NCI-H1105 (cell line): ENCODE measurements at regions not wholly inside any gene's neighbourhood (a gene's known extent, or its start where the extent isn't known, plus 50 kb on each side); places are given as distances from the start of the nearest gene placed in this dataset.
"Not testable (repeated sequence)": the region's sequence is repeated elsewhere in the genome, so short reads cannot be mapped to it uniquely, and the experiment has no call there.

Experiments used
- DNase-seq: peaks from one replicate; lab custom pipeline; 2025; lab: John Stamatoyannopoulos, UW

- no peak for DNase-seq
Observed at GRCh38 chr13:76014406-76015318, 378.5 kb downstream of the LMO7 start.

DNA sequence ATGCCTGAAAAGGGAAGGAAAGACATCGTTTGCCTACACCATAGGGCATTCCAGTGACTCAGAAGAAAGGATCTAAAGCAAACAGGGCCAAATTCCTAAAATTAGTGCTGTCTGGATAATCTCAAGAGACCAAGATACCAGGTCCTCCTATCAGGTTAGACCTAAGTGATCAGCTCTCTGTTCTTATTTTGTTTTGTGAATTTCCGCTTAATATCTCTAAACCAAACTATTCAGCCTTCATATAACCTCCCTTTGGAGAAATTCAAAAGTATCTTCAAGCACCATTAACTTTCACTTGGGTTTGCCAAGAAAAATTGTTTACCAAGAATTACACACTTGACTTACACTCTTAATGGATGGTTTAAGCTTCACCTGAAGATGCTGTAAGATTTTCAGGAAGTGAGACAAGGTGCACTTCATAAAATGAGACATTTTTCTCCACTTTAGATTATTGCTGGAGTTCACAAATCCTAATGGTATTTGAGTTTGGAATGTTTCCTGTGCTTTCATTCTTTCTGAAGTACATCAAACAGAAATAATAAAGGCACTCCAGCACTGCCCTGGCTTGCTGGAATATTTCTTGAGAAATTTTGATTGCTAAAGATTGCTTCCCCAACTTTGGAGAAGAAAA is 376.1 kb downstream of the LMO7 start:
- DNase-seq, result no peak

- DNase-seq, result no peak
Observed at GRCh38 chr13:76009267-76009890, 373.2 kb downstream of the LMO7 start.

- DNase-seq, result no peak
Observed at GRCh38 chr13:76004416-76004815, 368.3 kb downstream of the LMO7 start.

GRCh38 chr13:76000131-76000530 is 364.0 kb downstream of the LMO7 start:
- DNase-seq, result no peak

DNA sequence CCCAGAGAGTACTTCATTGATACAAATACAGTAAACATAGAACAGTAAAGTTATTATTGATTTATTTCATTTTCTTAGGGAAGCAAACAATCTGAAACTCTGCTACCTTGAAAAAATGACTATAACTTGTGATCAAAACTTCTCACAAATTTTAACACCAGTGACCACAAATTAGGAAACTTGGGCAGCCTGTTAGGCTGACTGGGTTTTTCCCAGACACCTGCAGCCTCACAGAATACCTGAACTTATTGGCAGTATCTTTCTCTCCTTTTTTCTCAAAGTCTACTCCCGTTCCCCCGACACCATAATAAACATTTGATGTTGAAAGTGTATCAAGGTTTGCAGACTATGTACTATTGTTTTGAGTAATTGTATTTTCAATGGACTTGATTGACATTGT is 360.5 kb downstream of the LMO7 start:
- no peak for DNase-seq

DNA sequence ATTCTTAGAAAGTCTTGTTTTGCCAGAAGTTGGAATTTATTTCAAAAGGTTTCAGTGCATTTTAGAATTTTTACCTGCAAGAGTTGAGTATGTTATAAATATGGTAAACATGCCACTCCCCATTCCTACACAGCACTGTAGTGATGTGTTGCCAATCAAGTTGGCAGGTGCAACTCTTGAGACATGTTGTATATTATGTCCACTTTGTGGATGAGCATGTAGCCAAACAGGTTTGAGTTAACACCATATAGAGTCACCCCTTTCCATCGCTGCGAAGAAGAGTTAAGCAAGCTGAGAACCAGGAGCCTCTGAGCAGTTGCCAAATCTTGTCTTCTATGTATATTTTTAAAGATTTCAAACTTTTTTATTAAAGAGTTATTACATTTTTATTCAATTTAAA is 359.8 kb downstream of the LMO7 start:
- DNase-seq, result no peak

DNA sequence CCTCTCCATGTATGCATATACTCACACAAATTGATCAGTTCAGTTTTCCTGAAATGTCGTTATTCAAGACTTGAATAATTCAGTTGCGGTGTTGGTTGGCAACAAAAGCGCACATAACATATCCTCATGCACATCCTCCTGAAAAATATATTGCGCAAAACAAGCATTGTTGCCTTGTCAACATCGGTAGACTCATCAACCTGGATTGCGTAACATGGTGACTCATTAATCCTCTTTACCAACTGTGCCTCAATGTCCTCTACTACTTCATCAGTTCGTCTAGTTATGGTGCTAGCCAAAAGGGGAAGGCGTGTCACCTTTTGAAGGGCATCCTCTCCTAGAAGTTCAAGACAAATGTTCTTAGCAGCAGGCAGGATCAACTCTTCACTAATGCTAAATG is 357.7 kb downstream of the LMO7 start:
- DNase-seq, result no peak

GRCh38 chr13:75993241-75993640 is 357.1 kb downstream of the LMO7 start:
- no peak for DNase-seq

GRCh38 chr13:75986818-75987217 is 350.7 kb downstream of the LMO7 start:
- no peak for DNase-seq

DNA sequence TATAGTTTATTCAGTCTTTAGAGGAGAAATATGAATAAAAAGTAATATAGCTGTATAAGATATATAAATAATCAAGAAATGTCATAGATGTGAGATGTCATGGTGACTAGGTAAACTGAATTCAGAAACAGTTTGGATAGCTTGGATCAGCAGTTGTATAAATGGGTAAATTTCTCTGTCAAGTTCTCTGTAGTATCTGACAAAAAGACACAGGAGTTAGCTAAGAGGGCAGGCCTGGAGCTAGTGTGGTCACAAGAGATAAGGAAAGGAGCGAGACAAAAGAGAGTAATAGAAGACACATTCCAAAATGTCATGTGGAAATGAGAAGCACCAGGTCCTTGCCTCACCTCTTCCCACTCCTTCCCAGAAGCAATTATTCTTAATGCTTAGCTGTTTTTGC is 349.0 kb downstream of the LMO7 start:
- DNase-seq, result no peak

DNA sequence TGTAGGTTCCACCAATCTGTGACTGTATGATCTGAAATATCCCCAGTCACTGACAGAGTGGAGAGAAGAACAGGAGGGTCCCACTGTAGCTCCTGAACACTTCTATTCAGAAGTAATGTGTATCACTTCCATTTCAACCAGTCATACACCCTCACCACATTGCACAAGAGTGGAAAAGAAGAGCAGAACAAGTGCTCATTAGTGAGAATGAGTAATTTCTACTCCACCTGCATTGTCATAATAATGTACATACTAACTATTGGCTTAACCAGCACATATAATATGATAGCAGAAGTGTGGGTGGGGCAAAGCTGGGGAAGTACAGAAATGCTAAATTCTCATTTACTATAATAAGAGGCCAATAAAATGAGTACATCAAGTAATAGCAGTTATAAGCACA is 342.7 kb downstream of the LMO7 start:
- DNase-seq, result no peak

- DNase-seq, result no peak
Observed at GRCh38 chr13:75968103-75968838, 332.1 kb downstream of the LMO7 start.

GRCh38 chr13:75963302-75963701 is 327.2 kb downstream of the LMO7 start:
- DNase-seq, result no peak

GRCh38 chr13:75961911-75962310 is 325.8 kb downstream of the LMO7 start:
- no peak for DNase-seq

- no peak for DNase-seq
Observed at GRCh38 chr13:75960538-75960994, 324.4 kb downstream of the LMO7 start.

DNA sequence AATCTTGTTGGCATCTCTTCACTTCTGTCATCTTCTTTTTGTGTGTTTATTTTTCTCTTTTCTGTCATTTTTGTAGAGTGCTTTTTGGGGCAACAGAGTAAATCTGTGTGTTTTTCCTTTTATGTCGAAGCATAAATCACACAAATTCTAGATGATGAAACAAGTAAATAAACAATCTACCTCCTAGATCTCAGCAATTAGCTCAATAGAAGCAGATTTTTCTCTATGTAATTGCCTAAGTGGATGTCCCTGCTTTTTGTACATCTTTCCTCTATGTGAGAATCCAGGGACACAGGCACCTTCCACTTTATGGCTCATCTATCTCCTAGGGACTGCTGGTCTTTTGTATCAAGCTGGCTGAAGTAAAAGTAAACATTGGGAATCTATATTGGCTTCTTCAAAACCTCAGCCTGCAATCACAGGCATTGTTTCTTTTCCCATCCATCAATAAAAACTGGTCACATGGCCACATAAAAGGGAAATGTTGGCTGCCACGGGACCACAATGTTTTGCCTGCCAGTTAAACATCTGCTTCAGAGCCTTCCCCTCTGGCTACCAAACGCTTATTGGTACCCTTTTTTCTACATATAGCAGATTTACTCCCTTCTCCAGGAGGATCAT is 323.8 kb downstream of the LMO7 start:
- no peak for DNase-seq

DNA sequence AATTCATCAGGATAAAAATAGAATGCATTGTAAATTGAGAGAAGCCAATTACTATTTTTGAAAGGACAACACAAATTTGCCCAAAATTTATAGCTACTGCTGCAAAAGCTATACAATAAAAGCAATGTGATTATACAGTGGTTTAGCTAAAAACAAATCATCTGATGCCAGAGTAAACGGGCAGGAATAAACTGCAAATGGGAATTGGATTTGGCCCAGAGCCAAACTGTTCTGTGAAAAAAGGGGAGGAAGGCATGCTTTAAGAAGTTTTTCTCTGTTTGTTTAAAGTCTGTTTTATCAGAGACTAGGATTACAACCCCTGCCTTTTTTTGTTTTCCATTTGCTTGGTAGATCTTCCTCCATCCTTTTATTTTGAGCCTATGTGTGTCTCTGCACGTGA is 317.5 kb downstream of the LMO7 start:
- not testable (repeated sequence) for DNase-seq

GRCh38 chr13:75947448-75947847 is 311.3 kb downstream of the LMO7 start:
- no peak for DNase-seq

DNA sequence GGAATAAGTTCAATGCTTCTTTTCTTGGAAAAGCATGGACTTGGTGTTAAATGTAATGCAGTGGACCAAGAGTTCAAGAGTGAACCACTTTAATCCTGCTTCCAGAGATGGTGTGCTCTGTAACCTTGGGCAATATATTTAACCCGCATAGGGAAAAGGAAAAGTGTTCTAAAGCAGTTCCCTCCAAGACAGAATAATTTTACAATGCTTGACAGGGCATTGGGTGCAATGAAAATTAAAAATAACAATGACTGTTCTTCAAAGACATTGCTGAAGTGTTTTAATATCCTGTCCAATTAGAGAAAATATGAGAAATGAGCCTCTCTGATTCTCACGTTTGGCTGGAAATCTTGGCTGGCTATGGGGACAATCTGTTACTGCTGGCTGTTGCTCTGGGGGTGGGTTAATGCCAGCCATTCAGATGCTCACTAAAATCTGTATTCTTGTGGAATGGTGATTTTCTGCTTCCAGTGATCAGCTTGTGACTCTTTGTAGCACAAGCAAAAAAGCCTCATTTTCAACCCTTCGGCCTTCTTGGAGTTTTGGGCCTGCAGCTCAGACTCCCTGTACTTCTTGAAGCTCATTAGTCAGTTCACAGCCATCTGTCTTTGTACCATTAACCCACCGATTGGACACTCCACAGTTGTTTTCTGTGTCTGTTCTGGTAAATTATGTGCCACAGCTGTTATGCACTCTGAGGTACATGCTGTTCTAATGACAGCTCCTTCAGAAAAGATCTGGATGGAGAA is 310.6 kb downstream of the LMO7 start:
- DNase-seq, result no peak

DNA sequence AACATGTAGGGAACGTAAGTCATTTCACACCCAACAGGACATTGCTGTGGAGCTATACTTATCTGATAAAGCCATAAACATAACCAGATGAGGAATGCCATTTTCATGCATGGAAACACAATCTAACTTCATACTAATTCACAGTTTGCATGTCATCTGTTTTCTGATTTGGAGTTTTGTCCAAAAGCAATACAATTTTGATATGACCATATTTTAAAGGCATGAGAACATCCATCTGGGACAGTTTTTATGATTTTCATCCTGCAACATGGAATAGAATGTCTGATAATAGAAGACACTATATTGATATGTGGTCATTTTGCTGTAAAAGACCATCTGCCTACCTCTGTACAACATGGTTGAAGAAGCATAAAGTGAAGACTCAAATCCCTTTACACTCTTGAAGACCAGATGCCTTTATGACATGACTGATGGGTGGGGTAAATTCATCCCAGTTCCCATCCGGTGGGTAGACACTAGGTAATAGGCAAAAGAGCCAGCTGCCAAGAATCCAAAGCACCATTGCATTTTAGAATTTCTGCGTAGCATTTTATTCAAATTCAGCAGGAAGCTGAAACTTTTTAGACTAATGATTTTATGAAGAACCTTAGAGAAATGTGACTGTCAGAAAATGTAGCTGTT is 309.8 kb downstream of the LMO7 start:
- DNase-seq, result no peak
